ENCODE measurements at regions not wholly inside any gene's neighbourhood (a gene's known extent, or its start where the extent isn't known, plus 50 kb on each side); places are given as distances from the start of the nearest gene placed in this dataset.

GRCh38 chr7:92926697-92927044, 90.3 kb upstream of the CDK6 start:
- DNase-seq (ENCODE audit: extremely low read depth, low read depth), result no peak
- no peak overlapping the region for H3K4me3 ChIP-seq (replicated peaks; ENCODE audit: low read depth, low read length)
- no peak for TF ChIP-seq CTCF (IDR thresholded peaks at IDR 0.05; ENCODE audit: low read depth, low read length, missing control alignments)

GRCh38 chr7:92925876-92926696, 89.7 kb upstream of the CDK6 start:
- H3K4me3 ChIP-seq (replicated peaks; ENCODE audit: low read depth, low read length), result no peak overlapping the region
- TF ChIP-seq CTCF (IDR thresholded peaks at IDR 0.05; ENCODE audit: low read depth, low read length, missing control alignments), result no peak
- no peak for DNase-seq (ENCODE audit: extremely low read depth, low read depth)

GRCh38 chr7:92924800-92925199, 88.4 kb upstream of the CDK6 start:
- no peak for DNase-seq (ENCODE audit: extremely low read depth, low read depth)
- no peak overlapping the region for H3K4me3 ChIP-seq (replicated peaks; ENCODE audit: low read depth, low read length)
- no peak for TF ChIP-seq CTCF (IDR thresholded peaks at IDR 0.05; ENCODE audit: low read depth, low read length, missing control alignments)

GRCh38 chr7:92917230-92917629, 80.9 kb upstream of the CDK6 start:
- TF ChIP-seq CTCF (IDR thresholded peaks at IDR 0.05; ENCODE audit: low read depth, low read length, missing control alignments), result no peak
- H3K4me3 ChIP-seq (replicated peaks; ENCODE audit: low read depth, low read length), result no peak overlapping the region
- DNase-seq (ENCODE audit: extremely low read depth, low read depth), result no peak

GRCh38 chr7:92916770-92917224, 80.4 kb upstream of the CDK6 start:
- H3K4me3 ChIP-seq (replicated peaks; ENCODE audit: low read depth, low read length), result no peak overlapping the region
- DNase-seq (ENCODE audit: extremely low read depth, low read depth), result no peak
- TF ChIP-seq CTCF (IDR thresholded peaks at IDR 0.05; ENCODE audit: low read depth, low read length, missing control alignments), result no peak

- no peak for TF ChIP-seq CTCF (IDR thresholded peaks at IDR 0.05; ENCODE audit: low read depth, low read length, missing control alignments)
- DNase-seq (ENCODE audit: extremely low read depth, low read depth), result no peak
- no peak overlapping the region for H3K4me3 ChIP-seq (replicated peaks; ENCODE audit: low read depth, low read length)
Measured at GRCh38 chr7:92915348-92915747, 79.0 kb upstream of the CDK6 start.

- no peak for DNase-seq (ENCODE audit: extremely low read depth, low read depth)
- H3K4me3 ChIP-seq (replicated peaks; ENCODE audit: low read depth, low read length), result no peak overlapping the region
- no peak for TF ChIP-seq CTCF (IDR thresholded peaks at IDR 0.05; ENCODE audit: low read depth, low read length, missing control alignments)
Measured at GRCh38 chr7:92914645-92915044, 78.3 kb upstream of the CDK6 start.
